ENCODE measurements at regions not wholly inside any gene's neighbourhood (a gene's known extent, or its start where the extent isn't known, plus 50 kb on each side); places are given as distances from the start of the nearest gene placed in this dataset.
"Not testable (repeated sequence)": the region's sequence is repeated elsewhere in the genome, so short reads cannot be mapped to it uniquely, and the experiment has no call there.

GRCh38 chr2:72031346-72032110 is 116.1 kb downstream of the CYP26B1 start:
- DNase-seq: no peak

- no peak for DNase-seq
Measured at GRCh38 chr2:72028996-72029395, 118.7 kb downstream of the CYP26B1 start.

- DNase-seq: no peak
Measured at GRCh38 chr2:72028351-72028995, 119.2 kb downstream of the CYP26B1 start.

DNA sequence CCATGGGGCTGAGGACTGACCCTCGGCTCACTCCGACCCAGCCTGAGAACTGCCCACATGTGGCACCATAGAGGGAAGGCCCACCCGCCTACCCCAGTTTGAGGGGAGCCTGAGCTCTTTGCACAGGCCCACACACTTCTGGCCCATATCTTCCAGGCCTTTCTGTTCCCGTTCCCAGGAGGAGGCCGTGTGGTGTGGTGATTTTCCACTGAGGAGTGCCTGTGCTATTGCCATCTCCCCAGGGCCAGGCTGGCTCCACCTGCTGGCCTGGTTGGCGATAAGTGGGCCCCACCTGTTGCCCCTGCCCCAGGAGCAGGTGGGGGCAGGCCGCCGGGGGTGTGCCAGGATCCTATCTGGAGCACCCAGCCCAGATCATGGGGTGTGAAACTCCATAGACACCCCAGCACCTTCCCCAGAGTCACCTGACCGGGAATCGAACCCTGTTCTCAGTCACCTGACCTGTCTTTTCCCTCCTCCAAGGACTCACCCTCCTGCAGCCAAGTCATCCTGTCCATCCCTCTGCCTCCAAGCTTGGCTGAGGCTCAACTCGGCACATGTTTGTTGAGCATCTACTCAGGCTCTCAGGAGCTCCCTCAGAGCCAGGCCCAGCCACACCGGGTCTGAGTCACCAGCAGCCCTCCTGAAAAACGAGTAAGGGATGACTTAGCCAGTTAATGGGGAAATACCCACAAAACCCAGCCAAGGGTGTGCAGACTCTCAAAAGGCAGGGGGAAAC is 120.1 kb downstream of the CYP26B1 start:
- no peak for DNase-seq

GRCh38 chr2:72026819-72027425 is 120.7 kb downstream of the CYP26B1 start:
- no peak for DNase-seq

DNA sequence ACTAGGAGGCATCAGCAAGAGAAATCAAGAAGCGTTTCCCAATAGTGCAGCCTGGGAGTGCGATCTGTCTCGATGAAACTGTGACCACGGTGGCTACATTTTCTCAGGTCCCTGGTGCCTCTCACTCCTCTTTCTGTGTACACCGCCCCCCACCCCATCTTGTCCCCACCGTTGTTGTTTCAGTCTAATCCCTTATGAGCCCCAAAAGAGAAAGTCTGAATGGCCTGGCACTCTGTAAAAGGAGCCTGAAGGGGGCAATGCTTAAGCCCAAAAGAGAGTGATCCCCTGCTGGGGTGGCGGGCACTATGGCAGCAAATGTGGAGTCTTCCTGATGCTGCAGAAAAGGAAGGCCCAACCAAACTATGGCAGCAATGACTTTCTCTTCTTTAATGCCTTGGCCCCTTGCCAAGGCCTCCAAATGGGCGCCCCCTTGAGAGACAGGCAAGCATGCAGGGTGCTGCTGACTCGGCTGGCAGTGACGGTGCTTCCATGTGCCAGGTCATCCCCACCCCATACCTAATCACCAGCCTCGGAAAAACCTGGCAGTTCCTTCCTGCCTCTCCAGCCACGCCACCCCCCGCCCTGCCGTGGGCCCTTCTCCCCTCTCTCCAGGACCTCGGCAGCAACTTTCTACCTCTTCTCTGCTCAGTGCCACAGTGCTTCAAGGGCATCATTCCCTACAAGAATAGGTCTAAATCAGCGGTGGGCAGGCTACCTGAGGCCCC is 123.0 kb downstream of the CYP26B1 start:
- peak; percentile 5 for DNase-seq

- no peak for DNase-seq
Measured at GRCh38 chr2:72023678-72024390, 123.8 kb downstream of the CYP26B1 start.

DNA sequence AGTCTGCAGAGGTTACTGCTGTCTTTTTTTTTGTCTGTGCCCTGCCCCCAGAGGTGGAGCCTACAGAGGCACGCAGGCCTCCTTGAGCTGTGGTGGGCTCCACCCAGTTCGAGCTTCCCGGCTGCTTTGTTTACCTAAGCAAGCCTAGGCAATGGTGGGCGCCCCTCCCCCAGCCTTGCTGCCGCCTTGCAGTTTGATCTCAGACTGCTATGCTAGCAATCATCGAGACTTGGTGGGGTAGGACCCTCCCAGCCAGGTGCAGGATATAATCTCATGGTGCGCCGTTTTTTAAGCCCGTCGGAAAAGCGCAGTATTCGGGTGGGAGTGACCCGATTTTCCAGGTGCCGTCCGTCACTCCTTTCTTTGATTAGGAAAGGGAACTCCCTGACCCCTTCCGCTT is 126.3 kb downstream of the CYP26B1 start:
- DNase-seq: not testable (repeated sequence)

DNA sequence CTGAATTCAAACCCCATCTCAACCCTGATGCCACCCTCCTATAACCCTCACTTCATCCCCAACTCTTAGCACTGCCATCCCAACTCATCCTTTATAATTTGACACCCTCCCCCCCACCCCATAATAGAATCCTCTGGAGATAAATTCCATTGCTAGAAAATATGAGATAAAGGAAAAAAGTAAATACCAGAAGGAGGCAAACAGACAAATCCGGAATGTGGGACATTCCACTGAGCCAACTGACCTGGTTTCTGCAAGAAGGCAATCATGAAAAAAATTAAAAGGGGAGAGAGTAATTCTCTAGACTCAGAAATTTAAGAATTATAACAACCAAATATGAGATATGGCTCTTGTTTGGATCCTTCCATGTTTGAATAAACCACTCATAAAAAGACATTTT is 132.4 kb downstream of the CYP26B1 start:
- no peak for DNase-seq

DNA sequence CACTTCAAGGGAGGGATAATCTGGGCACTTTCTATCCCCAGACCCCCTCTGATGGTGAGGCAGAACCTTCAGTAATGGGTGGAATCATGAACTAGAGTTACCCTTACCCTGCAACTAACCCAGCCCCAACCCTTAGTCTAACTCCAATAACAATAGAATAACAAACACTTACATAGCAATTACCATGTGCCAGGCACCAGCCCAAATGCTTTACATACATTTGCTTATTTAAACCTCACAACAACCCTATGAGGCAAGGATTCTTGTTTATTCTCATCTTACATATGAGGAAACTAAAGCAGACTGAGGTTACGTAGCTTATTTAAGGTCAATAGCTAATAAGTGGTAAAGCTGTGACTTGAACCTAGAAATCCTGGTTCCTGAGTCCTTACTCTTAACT is 132.8 kb downstream of the CYP26B1 start:
- DNase-seq: no peak

- DNase-seq: no peak
Measured at GRCh38 chr2:72013726-72014125, 133.9 kb downstream of the CYP26B1 start.

DNA sequence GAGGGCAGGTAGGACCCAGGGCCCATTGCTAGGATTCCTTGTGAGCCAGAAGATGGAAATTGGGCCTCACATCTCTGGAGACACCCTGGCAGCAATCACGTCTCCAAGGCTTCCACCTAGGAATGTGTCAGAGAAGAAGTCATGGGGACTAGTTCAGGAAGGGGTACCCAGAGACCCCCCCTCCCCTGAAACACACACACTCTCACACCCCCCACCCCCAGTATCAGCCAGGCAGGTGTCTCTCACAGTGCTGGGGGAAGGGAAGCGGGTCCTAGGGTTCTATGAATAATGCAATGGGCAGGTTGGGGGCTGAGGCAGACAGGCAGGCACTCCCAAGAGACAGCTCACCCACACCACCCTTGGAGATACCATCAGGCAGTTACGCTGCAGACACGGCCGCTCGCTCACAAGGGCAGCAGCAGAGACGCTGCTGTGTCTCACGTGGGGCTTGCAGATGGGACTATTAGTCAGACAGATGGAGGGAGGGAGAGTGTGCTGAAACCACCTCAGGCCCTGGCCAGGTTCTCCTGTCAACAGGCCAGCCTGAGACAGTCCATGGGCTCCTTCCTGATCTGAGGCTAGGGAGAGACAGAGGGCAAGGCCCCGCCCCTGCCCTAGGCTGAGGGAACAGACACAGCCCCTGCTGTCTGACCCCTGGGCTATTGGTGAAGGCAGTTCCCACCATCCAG is 134.6 kb downstream of the CYP26B1 start:
- DNase-seq: peak; percentile 5

- DNase-seq: no peak
Measured at GRCh38 chr2:72011791-72012190, 135.9 kb downstream of the CYP26B1 start.

DNA sequence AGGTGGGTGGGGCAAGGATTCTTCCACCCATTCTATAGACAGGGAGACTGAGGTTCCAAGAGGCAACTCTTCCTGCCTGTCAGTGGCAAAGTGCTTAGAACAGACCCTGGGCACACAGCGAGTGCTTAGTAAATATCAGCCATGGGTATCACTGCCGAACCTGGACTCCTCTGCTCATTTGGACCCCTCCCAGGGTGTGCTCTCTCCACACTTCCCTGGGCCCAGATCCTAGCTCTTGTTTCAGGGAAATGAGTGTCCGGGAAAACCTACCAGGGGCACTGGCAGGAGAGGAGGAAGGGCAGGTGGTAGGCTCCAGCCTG is 136.3 kb downstream of the CYP26B1 start:
- no peak for DNase-seq

GRCh38 chr2:72010647-72011369 is 136.9 kb downstream of the CYP26B1 start:
- DNase-seq: no peak

DNA sequence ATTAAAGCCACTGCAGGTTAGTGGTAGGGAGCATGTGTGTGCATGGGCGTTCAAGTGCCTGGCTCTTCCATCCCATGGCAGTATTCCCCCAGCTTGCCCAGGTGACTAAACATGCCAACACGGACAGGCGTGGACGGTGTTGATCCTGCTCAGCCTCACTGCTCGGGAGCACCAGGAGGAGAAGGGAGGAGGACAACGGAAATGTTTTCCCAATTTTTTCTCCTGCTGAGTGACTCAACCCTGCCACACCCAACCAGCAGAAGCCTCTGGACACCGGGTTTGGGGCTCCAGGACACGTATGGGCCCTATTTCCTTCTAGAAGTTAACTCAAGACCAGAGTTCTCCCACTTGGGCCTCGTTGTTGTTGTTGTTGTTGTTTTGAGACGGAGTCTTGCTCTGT is 139.1 kb downstream of the CYP26B1 start:
- DNase-seq: no peak

DNA sequence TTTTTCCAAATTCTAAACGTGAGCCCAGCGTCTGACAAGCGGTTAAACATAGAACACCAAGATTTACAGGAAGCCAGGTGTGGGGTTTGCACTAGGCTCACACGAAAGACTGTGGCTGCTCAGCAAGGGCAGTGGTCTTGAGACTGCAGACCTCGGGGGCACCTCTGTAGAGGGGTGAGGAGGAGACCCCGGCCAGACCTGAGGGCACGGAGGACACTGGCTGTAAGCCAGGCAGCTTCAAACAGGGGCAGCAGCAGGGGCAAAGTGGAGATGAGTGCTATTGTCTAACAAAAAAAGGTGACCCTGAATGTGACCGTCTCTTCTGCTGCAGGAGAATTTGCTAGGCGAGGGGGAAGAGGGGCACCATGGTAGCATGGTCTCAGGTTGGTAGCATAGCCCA is 140.3 kb downstream of the CYP26B1 start:
- no peak for DNase-seq

- DNase-seq: no peak
Measured at GRCh38 chr2:72006188-72006736, 141.4 kb downstream of the CYP26B1 start.

- no peak for DNase-seq
Measured at GRCh38 chr2:72004976-72005375, 142.7 kb downstream of the CYP26B1 start.

- DNase-seq: no peak
Measured at GRCh38 chr2:72004201-72004915, 143.3 kb downstream of the CYP26B1 start.

Measured in NCI-H446 treated with DMSO at 0.1 percent for 48 hours (cell line).